ENCODE measurements at regions not wholly inside any gene's neighbourhood (a gene's known extent, or its start where the extent isn't known, plus 50 kb on each side); places are given as distances from the start of the nearest gene placed in this dataset.
A peak's percentile ranks its signal among the peaks of the same experiment; 100 is the strongest.

GRCh38 chr3:43876648-43877047 lies 185.9 kb downstream of the ABHD5 start:
- Histone ChIP-seq H3K27me3 (peaks cover 0 to 19% (median 0%) of the 10 kb centered on the region in 7 donors), H3K27ac (no peak overlapping the region), H3K9me3 (no peaks in the 10 kb centered on the region), H3K36me3 (no peaks in the 10 kb centered on the region), H3K4me3 (no peak overlapping the region), H3K4me1 (no peaks in the 10 kb centered on the region)
- intact Hi-C loops (cut with DNase I) = no loop called here
- no peak for ATAC-seq
- TF ChIP-seq CTCF (IDR thresholded peaks at IDR 0.05) = no peak
- 86 to 91% methylated on average over 2 of the region's 2 CpGs for WGBS, 2 donors
- DNase-seq = no peak

- no peaks in the 10 kb centered on the region for H3K9me3 ChIP-seq
- intact Hi-C loops (cut with DNase I) = no loop called here
- peaks cover 0 to 9% (median 0%) of the 10 kb centered on the region in 7 donors for H3K27me3 ChIP-seq
- H3K27ac ChIP-seq = no peak overlapping the region
- peaks cover 0 to 16% (median 7%) of the 10 kb centered on the region in 9 donors for H3K4me1 ChIP-seq
- no peaks in the 10 kb centered on the region for H3K36me3 ChIP-seq
- H3K4me3 ChIP-seq = no peak overlapping the region
- TF ChIP-seq CTCF (IDR thresholded peaks at IDR 0.05) = peak in 2 of 9 donors; percentile 6 to 21
- 24 to 38% methylated on average over 4 of the region's 4 CpGs for WGBS, 2 donors
- no peak for ATAC-seq
- no peak for DNase-seq
These were observed 188.4 kb downstream of the ABHD5 start for GRCh38 chr3:43879166-43879565.

GRCh38 chr3:43882976-43883680 lies 192.4 kb downstream of the ABHD5 start:
- H3K9me3 ChIP-seq = no peaks in the 10 kb centered on the region
- H3K27ac ChIP-seq = peak overlapping the region in 4 of 10 donors; percentile 28 to 39 (median 33)
- no peak overlapping the region for H3K4me3 ChIP-seq
- peaks cover 0 to 31% (median 14%) of the 10 kb centered on the region in 9 donors for H3K4me1 ChIP-seq
- intact Hi-C loops (cut with DNase I) = no loop called here
- peak in 1 of 2 donors; percentile 21 for DNase-seq
- peaks cover 0 to 4% (median 0%) of the 10 kb centered on the region in 7 donors for H3K27me3 ChIP-seq
- no peaks in the 10 kb centered on the region for H3K36me3 ChIP-seq
- 73 to 74% methylated on average over 11 of the region's 11 CpGs for WGBS, 2 donors
- TF ChIP-seq CTCF (IDR thresholded peaks at IDR 0.05) = no peak
- ATAC-seq = peak; percentile 36 to 70 (median 60)

- Histone ChIP-seq H3K9me3 (no peaks in the 10 kb centered on the region), H3K27ac (peak overlapping the region in 5 of 10 donors; percentile 26 to 45 (median 35)), H3K36me3 (no peaks in the 10 kb centered on the region), H3K27me3 (no peaks in the 10 kb centered on the region), H3K4me1 (peaks cover 0 to 31% (median 14%) of the 10 kb centered on the region in 9 donors), H3K4me3 (no peak overlapping the region)
- peak; percentile 76 to 91 (median 88) for ATAC-seq
- TF ChIP-seq CTCF (IDR thresholded peaks at IDR 0.05) = no peak
- intact Hi-C loops (cut with DNase I) = no loop called here
- peak in 1 of 2 donors; percentile 38 for DNase-seq
- 42 to 62% methylated on average over 10 of the region's 10 CpGs for WGBS, 2 donors
These were observed 193.1 kb downstream of the ABHD5 start for GRCh38 chr3:43883729-43884396.
